MM.1S (cell line): ENCODE measurements at regions not wholly inside any gene's neighbourhood (a gene's known extent, or its start where the extent isn't known, plus 50 kb on each side); places are given as distances from the start of the nearest gene placed in this dataset.

Source experiments
- CTCF ChIP-seq: fragments of 300-600 bp; sonication (generic); IDR thresholded peaks from 2 replicates; pipeline ENCODE4 v1.5.1; 2016; ENCODE audit warnings: antibody characterized with exemption, low read length, mixed read lengths
- EZH2 ChIP-seq: fragments of 300-600 bp; sonication (generic); optimal IDR thresholded peaks from 2 replicates; pipeline ENCODE3; 2017; ENCODE audit warnings: low read depth, mild to moderate bottlenecking, antibody characterized with exemption, low read length, mixed read lengths
- EZH2phosphoT487 ChIP-seq: fragments of 300-600 bp; sonication (generic); IDR thresholded peaks from 2 replicates; pipeline ENCODE4 v1.6.1; 2018; ENCODE audit warnings: antibody characterized with exemption, low read length

GRCh38 chr10:130618647-130619046, 482.5 kb downstream of the GLRX3 start:
- no peak for TF ChIP-seq EZH2
- TF ChIP-seq CTCF = no peak
- TF ChIP-seq EZH2phosphoT487 = no peak
